ENCODE measurements at regions not wholly inside any gene's neighbourhood (a gene's known extent, or its start where the extent isn't known, plus 50 kb on each side); places are given as distances from the start of the nearest gene placed in this dataset.
"Not testable (repeated sequence)": the region's sequence is repeated elsewhere in the genome, so short reads cannot be mapped to it uniquely, and the experiment has no call there.

DNA sequence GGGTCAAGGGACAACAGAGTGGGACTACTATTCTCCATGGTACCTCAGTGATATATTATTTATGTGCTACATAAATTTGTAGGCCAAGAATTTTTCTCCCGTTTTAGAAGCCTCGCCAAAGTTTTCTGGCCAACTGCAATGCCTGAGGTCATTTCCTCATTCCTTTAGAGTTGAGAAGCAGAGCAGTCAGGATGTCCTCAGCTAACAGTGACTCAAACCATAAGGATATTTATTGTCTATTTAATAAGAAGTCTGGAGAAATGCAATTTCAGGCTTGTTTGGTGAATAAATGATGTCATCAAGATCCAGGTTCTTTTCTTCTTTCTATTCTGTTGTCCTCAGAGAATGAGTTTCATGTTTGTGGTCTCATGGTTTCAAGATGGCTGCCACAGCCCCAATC is 91.0 kb downstream of the ADCYAP1 start:
- H3K4me3 ChIP-seq (ENCODE audit: low read depth, low read length), result no peak overlapping the region

DNA sequence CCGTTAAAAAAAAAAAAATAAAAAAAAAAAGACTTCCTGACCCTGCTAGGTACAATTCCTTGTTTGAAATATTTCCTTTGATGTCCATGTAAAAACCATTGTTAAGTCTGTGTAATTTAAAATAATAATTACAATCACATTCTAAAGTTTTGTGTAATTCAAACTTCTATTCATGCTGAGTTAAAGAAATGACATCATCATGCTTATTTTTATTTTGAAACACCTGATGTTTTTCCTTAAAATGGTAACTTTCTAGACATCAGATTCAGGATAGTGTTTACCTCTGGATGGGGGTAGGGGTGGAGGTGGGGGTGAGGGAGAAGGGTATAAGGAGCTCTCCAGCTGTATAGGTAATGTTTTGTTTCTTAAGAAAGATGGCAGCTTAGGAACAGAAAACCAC is 92.8 kb downstream of the ADCYAP1 start:
- H3K4me3 ChIP-seq (ENCODE audit: low read depth, low read length), result no peak overlapping the region

DNA sequence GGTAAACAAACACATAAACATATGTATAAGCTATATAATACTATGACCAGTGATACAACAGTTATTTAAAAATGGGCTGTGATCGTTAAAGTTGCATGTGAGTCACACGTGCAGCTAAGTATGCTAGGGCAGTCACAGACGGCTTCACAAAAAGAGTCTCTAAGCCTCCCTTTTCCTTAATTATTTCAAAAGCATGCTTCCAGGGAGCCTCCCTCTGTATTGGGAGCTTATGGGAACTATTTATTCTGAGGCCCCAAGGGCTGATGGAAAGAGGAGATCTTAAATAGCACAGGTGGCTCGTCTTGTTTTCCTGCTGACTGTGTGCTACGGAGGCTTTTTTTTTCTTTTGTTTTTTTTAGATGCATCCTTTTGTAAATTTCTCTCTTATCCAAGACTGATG is 94.3 kb downstream of the ADCYAP1 start:
- H3K4me3 ChIP-seq (ENCODE audit: low read depth, low read length), result no peak overlapping the region

DNA sequence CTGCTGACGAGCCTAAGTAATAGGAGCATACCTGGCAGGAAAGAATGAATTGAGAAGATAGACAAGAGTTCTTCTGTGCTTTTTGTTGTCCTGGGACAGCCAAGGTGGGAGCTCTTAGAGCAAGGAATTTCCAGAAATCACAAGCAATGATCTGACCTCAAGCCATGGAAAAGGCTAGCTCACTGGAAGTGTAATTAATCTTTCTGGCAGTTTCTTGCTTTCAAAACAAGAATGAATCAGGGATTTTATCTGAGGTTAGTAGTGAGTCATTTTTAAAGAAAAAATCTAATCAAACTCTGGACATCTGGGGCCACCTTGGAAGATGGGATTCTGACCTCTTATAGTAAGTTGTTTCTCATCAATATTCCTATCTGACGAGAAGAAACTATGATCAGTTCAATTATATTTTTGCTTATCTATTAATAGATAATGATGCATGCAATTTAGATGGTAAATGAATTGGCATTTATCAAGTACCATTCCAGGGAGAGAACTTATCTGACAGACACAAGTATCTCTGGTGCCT is 98.0 kb downstream of the ADCYAP1 start:
- no peak overlapping the region for H3K4me3 ChIP-seq (ENCODE audit: low read depth, low read length)

DNA sequence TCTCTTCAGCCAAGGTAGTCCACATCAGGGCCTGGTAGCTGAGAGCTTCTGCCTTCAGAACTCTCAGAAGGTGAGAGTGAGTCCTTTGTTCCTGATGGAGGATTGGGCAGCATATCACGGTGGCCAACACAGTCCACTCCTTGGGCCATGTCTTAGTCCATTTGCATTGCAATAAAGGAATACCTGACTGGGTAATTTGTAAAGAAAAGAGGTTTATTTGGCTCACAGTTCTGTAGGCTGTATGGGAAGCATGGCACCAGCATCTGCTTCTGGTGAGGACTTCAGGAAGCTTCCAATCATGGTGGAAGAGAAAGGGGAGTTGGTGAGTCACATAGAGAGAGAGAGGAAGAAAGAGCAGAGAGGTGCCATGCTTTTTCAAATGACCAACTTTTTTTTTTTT is 98.8 kb downstream of the ADCYAP1 start:
- no peak overlapping the region for H3K4me3 ChIP-seq (ENCODE audit: low read depth, low read length)

DNA sequence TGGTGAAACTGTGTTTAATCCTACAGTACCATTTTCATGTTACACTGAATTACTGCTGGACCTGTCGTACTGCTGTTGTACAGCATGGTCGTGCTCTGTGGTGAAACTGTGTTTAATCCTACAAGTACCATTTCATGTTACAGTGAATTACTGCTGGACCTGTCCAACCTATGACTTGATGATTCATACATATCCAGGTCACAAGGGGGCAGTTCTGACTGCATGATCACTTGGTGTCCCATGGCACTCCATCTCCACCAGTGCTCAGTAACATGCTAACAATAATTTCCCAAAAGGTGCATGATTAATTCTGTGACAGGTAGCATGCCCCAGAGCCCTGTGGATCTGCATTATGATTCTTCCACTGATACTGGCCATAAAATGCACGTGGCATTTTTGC is 101.6 kb downstream of the ADCYAP1 start:
- no peak overlapping the region for H3K4me3 ChIP-seq (ENCODE audit: low read depth, low read length)

DNA sequence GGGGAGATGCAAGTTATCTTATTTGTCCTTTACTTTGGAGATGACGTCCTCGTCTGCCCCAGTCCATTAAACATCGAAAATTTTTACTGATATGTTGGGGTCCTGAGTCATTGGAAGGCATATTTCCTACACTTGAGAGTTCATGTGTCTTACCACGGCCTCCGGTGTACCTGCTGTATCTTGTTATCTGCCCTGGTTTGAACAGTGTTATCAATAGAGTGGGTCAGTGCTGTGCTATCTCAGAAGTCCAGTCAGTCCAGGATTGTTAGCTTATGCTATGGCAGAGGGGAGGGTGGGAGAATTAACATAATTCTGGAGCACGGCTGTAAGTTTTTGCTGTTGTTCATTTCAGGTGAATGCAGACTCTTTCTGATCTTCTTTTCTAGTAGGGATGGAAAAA is 102.3 kb downstream of the ADCYAP1 start:
- no peak overlapping the region for H3K4me3 ChIP-seq (ENCODE audit: low read depth, low read length)

DNA sequence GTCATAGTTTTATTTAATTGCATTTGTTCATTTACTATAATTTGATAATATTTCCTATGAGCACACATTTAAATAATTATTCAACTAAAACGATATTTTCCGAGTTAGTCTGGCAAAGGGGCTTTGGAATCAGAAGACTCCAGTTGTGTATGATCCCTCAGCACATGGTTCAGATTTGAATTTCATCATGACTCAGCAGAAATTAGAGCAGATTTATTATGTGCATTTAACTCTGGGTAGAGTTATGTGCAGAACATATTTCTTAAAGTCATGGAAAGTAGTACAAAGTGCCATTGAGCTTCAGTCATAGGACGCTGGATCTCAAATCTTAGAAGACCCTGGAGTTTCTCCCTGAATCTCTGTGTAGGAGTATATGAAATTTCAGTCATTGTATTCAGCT is 106.7 kb downstream of the ADCYAP1 start:
- H3K4me3 ChIP-seq (ENCODE audit: low read depth, low read length), result no peak overlapping the region

DNA sequence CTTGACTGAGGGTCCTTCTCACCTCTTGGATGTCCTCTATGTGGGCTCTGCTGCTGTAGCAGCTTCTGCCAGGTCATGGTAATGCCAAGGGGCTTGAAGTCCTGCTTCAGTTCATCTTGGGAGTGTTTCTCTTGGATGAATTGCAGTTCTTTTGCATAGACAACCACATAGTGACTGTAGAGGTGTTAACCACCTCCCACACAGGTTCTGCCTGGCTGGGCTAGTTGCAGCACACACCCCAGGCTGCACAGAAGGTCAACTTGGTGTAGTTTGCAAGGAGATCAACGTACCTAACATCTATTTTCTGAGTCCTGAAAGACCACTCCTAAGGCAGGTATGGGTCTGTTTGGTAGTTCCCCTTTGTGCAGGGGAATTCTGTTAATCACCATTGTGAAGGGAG is 108.1 kb downstream of the ADCYAP1 start:
- no peak overlapping the region for H3K4me3 ChIP-seq (ENCODE audit: low read depth, low read length)

DNA sequence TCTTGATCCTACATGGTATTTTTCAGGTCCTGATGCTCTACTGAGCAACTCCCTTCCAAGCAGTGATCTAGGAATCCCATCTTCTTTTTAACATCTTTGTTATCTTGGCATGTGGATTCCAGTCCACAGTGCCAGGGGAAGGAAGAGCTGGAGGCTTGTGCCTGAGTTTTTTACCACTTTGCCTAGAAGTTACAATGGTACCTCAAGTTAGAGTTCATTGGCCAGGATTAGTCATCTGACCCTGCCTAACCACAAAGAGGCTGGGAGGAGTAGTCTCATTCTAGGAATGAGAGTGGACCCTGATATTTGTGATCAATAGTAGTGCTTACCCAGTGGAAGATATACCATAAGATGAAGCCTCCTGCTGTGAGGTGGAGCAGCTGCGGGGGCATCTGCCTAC is 109.3 kb downstream of the ADCYAP1 start:
- H3K4me3 ChIP-seq (ENCODE audit: low read depth, low read length), result no peak overlapping the region

DNA sequence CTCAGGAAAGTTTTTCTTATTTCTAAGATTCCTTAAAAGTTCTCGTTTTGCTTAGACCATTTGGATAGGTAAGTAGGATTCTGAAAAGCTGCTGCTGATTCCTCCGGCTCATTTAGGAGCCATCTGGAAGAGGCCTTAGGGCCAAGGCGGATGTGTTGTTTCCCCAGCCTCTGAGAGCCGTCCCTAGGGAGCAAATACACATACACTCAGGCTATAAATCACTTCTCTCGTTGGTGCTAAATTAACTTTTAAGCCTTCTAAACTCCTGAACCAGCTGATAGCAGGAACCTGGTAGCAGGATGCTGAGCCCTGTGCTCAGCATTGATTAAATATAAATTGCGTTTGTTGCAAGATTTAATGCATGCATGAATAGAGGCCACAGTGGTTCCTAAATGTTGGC is 109.8 kb downstream of the ADCYAP1 start:
- H3K4me3 ChIP-seq (ENCODE audit: low read depth, low read length), result no peak overlapping the region

DNA sequence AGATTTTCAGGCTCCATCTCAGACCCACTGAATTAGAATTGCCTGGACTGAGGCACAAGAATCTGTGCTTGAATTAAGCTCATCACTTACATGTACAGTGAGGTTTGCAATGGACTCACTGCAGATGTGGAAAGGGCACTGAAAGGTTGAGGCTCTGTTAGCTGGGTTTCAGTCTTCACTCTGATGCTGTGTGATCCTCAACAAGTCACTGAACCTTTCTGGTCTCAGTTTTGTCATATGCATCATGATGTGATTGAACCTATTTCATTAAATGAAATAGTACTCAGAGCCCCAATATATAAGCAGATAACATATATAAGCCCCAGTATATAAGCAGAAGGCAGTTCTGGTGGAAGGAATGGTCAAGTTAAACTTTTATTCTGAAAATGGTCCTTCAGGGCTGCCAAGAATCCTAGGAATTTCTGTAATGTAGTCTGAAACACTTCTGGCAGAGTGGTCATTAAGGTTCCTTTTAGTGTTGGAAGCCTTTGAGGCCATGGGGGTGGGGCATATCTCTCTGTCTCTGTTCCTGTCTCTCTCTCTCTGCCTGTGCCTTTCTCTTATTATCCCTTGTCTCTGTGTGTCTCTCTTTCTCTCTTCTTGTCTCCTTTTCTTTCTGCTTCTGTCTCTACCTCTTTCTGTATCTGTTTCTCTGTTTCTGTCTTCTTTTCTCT is 110.4 kb downstream of the ADCYAP1 start:
- no peak overlapping the region for H3K4me3 ChIP-seq (ENCODE audit: low read depth, low read length)

DNA sequence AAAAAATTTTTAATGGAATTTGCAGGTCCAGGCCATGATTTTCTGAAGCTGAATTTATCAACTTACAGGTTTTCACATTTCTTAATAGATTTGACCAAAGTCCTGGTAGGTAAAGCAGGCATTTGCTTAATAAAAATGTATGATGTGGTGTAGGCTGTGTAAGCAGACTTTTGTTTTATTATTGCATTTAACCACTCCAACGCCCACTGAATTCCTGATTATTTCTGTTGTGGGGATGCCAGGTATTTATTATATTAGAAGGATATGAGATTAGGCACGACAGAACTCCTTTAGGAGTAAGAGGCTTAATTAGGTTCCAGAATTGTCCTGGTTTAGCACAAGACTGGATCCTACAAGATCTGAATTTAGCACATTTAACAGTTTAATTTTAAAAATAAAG is 111.1 kb downstream of the ADCYAP1 start:
- no peak overlapping the region for H3K4me3 ChIP-seq (ENCODE audit: low read depth, low read length)

DNA sequence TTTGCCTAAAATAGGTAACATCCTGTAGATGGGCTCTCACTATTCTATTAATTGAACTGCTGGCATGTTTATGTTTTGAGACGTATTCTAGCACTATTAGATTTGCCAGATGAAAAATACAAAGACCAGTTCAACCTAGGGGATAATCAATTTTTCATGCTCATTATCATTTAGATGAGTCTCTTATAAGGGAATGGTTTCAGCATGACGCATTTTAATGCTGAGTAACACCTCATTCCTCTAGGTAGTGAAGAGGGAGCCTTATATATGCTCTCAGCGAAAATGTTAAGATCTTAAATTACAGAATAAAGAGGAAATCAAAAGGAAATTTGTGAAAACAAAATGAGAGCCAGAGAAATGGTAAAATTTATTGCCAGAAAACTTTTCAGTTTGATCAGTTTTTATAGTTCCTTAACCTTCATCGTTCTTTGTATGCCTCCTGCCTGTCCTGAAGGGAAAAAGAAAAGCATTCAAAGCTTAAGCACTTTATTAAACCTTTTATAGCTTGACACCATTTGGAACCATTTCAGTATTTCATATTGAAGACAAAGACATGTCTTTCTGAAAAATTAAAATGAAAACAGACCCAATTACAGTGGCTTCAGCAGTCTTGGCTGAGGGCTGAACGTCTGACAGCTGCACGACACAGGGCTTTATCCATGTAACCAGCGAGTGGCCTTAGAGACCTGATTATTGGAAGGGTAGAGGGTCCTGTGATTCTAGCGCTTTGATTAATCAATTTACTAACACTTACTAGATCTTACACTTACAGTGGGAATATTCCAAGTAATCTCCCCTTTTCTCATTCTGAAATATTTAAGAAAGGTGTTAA is 112.8 kb downstream of the ADCYAP1 start:
- no peak overlapping the region for H3K4me3 ChIP-seq (ENCODE audit: low read depth, low read length)

DNA sequence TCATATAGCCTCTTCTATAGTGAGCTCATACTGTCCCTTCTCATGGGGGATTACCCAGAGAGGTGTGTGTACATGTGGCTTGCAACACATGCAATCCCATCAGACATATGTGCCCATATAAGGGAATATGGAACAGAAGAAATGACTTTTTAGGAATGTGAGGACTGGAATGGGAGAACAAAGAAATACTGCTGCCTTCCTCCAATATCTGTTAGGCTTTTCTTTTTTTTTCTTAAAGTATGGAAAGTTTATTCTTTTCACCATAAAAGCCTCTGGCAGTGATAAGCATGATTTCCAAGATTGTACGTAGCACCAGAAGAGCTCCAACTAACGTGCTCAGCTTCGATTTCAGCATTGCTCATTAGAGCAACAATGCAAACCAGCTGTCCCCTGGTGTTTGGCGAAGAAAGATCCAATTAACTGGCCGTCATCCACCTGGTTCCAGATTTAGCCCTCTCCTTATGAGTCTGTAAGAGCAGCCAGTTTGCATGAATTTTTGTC is 113.6 kb downstream of the ADCYAP1 start:
- no peak overlapping the region for H3K4me3 ChIP-seq (ENCODE audit: low read depth, low read length)

DNA sequence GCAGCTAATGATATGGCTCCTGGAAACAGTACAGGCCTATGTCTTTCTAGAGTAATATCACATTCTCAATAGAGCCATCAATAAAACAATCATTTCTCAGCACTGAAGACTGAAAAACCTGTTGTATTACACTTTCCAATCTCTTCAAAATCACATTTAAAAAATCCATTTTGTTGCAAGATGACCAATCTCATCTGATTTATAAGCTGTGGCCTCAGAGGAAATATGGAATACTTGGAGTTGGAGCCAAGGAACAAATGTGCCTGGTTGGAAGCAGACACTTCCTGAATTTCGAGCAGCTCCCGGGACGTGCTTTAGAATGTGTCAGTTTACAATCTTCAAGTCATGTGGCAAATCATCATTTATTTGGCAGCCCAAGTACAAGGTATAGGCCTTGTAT is 114.5 kb downstream of the ADCYAP1 start:
- no peak overlapping the region for H3K4me3 ChIP-seq (ENCODE audit: low read depth, low read length)

DNA sequence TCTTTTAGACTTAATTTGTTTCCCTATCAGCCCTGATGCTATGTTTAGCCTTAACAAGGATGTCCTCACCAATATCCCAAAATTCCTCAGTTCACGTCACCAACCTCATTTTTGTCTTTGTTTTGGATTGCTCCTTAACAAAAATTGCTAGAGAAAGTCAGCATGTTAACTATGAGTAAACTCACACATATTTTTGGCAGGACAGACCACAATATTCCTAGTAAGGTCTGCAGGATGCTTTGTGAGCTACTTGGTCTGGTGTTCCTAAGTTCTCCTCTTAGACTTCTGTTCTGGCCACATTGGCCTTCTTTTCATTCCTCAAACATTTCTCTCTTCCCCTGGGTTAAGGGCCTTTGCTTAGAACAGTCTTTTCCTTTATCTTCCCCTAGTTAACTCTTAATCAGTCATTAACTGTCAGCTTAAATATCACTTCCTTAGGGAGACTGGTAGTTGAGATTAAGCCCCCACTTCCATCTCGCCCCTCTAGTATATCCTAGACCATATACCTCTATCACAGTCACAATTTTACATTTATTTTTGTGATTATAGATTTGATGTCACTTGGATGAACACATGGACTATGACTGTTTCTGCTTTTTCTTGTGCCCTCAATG is 116.2 kb downstream of the ADCYAP1 start:
- no peak overlapping the region for H3K4me3 ChIP-seq (ENCODE audit: low read depth, low read length)

DNA sequence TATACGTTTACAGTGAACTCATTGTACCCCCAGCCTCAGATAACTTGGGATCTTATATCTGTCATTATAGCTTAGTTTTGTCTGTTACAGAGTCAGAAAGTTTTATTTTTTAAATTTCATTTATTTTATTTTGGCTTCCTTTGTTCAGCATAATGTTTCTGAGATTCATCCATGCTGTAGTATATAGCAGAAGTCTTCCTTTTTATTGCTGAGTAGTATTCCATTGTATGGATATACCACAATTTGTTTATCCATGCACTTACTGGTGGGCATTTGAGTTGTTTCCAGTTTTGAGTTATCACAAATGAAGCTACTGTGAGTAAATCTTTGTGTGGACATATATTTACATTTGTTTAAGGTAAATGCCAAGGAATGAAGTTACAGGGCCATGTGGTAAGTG is 122.3 kb downstream of the ADCYAP1 start:
- no peak overlapping the region for H3K4me3 ChIP-seq (ENCODE audit: low read depth, low read length)

DNA sequence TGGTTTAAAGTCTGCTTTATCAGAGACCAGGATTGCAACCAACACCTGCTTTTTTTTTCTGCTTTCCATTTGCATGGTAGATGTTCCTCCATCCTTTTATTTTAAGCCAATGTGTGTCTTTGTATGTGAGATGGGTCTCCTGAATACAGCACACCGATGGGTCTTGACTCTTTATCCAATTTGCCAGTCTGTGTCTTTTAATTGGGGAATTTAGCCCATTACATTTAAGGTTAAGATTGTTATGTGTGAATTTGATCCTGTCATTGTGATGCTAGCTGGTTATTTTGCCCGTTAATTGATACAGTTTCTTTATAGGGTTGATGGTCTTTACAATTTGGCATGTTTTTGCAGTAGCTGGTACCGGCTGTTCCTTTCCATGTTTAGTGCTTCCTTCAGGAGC is 128.4 kb downstream of the ADCYAP1 start:
- not testable (repeated sequence) for H3K4me3 ChIP-seq (ENCODE audit: low read depth, low read length)

DNA sequence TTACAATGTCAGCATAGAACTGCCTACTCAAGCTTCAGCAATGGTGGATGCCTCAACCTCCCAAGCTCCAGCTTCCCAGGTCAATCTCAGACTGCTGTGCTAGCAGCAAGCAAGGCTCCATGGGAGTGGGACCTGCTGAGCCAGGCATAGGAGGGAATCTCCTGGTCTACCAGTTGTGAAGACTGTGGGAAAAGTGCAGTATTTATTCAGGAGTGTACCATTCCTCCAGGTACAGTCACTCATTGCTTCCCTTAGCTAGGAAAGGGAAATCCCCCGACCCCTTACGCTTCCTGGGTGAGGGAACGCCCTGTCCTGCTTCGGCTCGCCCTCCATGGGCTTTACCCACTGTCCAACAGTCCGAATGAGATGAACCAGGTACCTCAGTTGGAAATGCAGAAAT is 130.3 kb downstream of the ADCYAP1 start:
- no peak overlapping the region for H3K4me3 ChIP-seq (ENCODE audit: low read depth, low read length)

DNA sequence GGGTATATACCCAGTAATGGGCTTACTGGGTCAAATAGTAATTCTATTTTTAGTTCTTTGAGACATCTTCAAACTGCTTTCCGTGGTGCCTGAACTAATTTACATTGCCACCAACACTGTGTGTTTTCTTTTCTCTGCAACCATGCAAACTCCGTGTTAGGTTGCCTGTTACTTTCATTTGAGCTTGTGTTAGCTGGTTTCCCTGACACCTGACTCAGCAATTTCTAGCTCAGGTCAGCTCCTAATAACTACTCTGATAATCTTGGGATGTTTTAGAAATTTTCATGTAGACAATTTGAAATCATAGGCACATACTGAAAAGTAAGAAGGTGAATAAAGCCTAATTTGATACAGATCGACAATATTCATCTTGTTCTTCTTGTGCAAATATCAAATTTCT is 132.3 kb downstream of the ADCYAP1 start:
- no peak overlapping the region for H3K4me3 ChIP-seq (ENCODE audit: low read depth, low read length)

DNA sequence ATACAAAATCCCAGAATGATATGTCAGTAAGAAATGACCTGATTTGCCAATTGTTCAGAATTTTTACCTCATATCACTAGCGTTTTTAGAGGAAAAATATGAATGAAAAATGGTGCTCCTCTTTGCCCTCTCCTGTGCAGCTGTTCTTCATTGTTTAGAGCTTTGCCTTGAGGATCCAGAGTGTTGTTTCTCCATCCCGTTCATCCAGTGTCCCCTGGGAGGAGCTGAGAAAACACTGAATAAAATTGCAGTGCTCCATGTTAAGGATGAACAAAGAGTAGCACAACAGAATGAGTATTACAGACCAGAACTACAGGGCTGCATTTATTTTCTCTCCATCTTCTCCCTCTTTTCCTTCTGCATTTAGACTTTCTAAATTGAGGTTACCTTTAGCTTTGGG is 133.1 kb downstream of the ADCYAP1 start:
- no peak overlapping the region for H3K4me3 ChIP-seq (ENCODE audit: low read depth, low read length)

Data from iPS-11a (cell line).